HCT116 (cell line): ENCODE measurements at regions not wholly inside any gene's neighbourhood (a gene's known extent, or its start where the extent isn't known, plus 50 kb on each side); places are given as distances from the start of the nearest gene placed in this dataset.

Source experiments
- ATAC-seq: fragments of 200-7000 bp; cut with Tn5 transposase; 2 replicates; pipeline ENCODE4 v1.9.1; 2020; ENCODE audit warnings: mild to moderate bottlenecking, moderate library complexity
- BruUV-seq: library from RNA; stranded (reverse); fragments of 400-500 nt; replicated peaks from 2 replicates; lab custom pipeline; 2021; lab: Mats Ljungman, UMichigan
- CTCF ChIA-PET: fragments of 300-600 bp; sonication (Branson Sonifier 250); formaldehyde crosslinking; loops from one replicate; lab custom pipeline; 2021; ENCODE audit warnings: antibody characterized with exemption; lab: Charles Lee
- POLR2A ChIA-PET: fragments of 300-600, 350-600 bp; sonication (Branson Sonifier 250); formaldehyde crosslinking; loops from one replicate; lab custom pipeline; 2021; ENCODE audit warnings: antibody characterized with exemption; lab: Charles Lee
- RAD21 ChIA-PET, 2 experiments: fragments of 300-600 bp; sonication (Branson Sonifier 250); formaldehyde crosslinking; loops; one replicate each; lab custom pipeline; 2023; ENCODE audit warnings: low total read pairs in 2 of 2; ENCODE audit not compliant: uncharacterized antibody in 2 of 2, unreplicated experiment in 2 of 2, low non-redundant PET in 1 of 2; lab: Charles Lee
- DNase-seq: peaks from one replicate; pipeline ENCODE4 v3.0.0-alpha.2; 2010; ENCODE audit warnings: low read depth, low spot score
- H2AFZ ChIP-seq: fragments of 200-600 bp; shearing (Covaris generic), sonication (generic); 2 replicates; pipeline ENCODE4 v1.6.1; 2017; ENCODE audit warnings: low read depth, mixed run types, mixed read lengths, antibody characterized with exemption, low read length; ENCODE audit not compliant: poor library complexity, severe bottlenecking
- H3K27ac ChIP-seq: 2 replicates; pipeline ENCODE4 v1.5.1; 2012; ENCODE audit warnings: low read depth, low read length
- H3K27me3 ChIP-seq: fragments of 200-600 bp; sonication (generic); 2 replicates; pipeline ENCODE4 v1.6.1; 2016; ENCODE audit warnings: mixed run types, low read length, mixed read lengths; ENCODE audit not compliant: insufficient read depth
- H3K36me3 ChIP-seq, 2 experiments: fragments of 200-500 bp in 1 of 2; fragments of 200-600 bp in 1 of 2; sonication (Bioruptor generic) in 1 of 2; sonication (generic) in 1 of 2; 2 replicates each; pipeline versions ENCODE4 v1.5.1 to v1.6.1; 2014 to 2016; ENCODE audit warnings: low read length in 2 of 2, inconsistent platforms in 1 of 2, mixed read lengths in 1 of 2, mixed run types in 1 of 2; ENCODE audit not compliant: insufficient read depth in 2 of 2, control insufficient read depth in 1 of 2
- H3K4me1 ChIP-seq, 2 experiments: fragments of 200-600 bp in 1 of 2; sonication (generic) in 1 of 2; 2 replicates each; pipeline versions ENCODE4 v1.5.1 to v1.6.1; 2012 to 2017; ENCODE audit warnings: low read length in 2 of 2, inconsistent platforms in 1 of 2, mild to moderate bottlenecking in 1 of 2, mixed read lengths in 1 of 2, mixed run types in 1 of 2, moderate library complexity in 1 of 2; ENCODE audit not compliant: insufficient read depth in 2 of 2, control insufficient read depth in 1 of 2
- H3K4me2 ChIP-seq: fragments of 200-600 bp; sonication (generic); 2 replicates; pipeline ENCODE4 v1.6.1; 2017; ENCODE audit warnings: mixed run types, low read length, mixed read lengths
- H3K4me3 ChIP-seq, 2 experiments: fragments of 200-600 bp in 1 of 2; sonication (generic) in 1 of 2; replicated peaks in 1 of 2; 2 replicates each; pipeline ENCODE4 v1.5.1; 2011 to 2016; ENCODE audit warnings: low read length in 2 of 2, control low read depth in 1 of 2, low read depth in 1 of 2, mild to moderate bottlenecking in 1 of 2, mixed read lengths in 1 of 2, mixed run types in 1 of 2
- H3K79me2 ChIP-seq: fragments of 200-600 bp; sonication (generic); 2 replicates; pipeline ENCODE4 v1.6.1; 2017; ENCODE audit warnings: mild to moderate bottlenecking, mixed run types, low read length, moderate library complexity, mixed read lengths; ENCODE audit not compliant: insufficient read depth
- H3K9ac ChIP-seq: fragments of 200-600 bp; sonication (generic); 2 replicates; pipeline ENCODE4 v1.6.1; 2016; ENCODE audit warnings: low read length, mixed read lengths
- H3K9me2 ChIP-seq: fragments of 200-600 bp; sonication (generic), shearing (Covaris generic); 2 replicates; pipeline ENCODE4 v1.6.1; 2017; ENCODE audit warnings: mixed run types, mild to moderate bottlenecking, moderate library complexity; ENCODE audit not compliant: insufficient read depth
- H3K9me3 ChIP-seq, 2 experiments: fragments of 200-500 bp in 1 of 2; fragments of 200-600 bp in 1 of 2; sonication (Bioruptor generic) in 1 of 2; sonication (generic) in 1 of 2; 2 replicates each; pipeline ENCODE4 v1.6.1; 2014 to 2017; ENCODE audit warnings: low read length in 2 of 2, mixed read lengths in 2 of 2, inconsistent platforms in 1 of 2, low read depth in 1 of 2, mild to moderate bottlenecking in 1 of 2, mixed run types in 1 of 2, moderate library complexity in 1 of 2; ENCODE audit not compliant: control insufficient read depth in 1 of 2, insufficient read depth in 1 of 2
- H4K20me1 ChIP-seq: fragments of 200-600 bp; sonication (generic), shearing (Covaris generic); 2 replicates; pipeline ENCODE4 v1.6.1; 2017; ENCODE audit warnings: mixed run types, mild to moderate bottlenecking, moderate library complexity; ENCODE audit not compliant: insufficient read depth
- CEBPB ChIP-seq: IDR thresholded peaks from 2 replicates; pipeline ENCODE4 v1.6.1; 2012; ENCODE audit warnings: low read depth
- EZH2 ChIP-seq: fragments of 200-600 bp; sonication (generic); IDR thresholded peaks from 2 replicates; pipeline ENCODE4 v1.6.1; 2017; ENCODE audit warnings: antibody characterized with exemption, mixed run types
- EZH2phosphoT487 ChIP-seq: fragments of 200-600 bp; IDR thresholded peaks from 2 replicates; pipeline ENCODE4 v1.6.1; 2018; ENCODE audit warnings: antibody characterized with exemption, borderline replicate concordance
- FOSL1 ChIP-seq: IDR thresholded peaks from 2 replicates; pipeline ENCODE4 v1.6.1; 2012; ENCODE audit warnings: low read depth
- JUND ChIP-seq: IDR thresholded peaks from 2 replicates; pipeline ENCODE4 v1.6.1; 2012
- POLR2AphosphoS5 ChIP-seq: IDR thresholded peaks from 2 replicates; pipeline ENCODE4 v1.6.1; 2011; ENCODE audit warnings: mild to moderate bottlenecking, low read depth, low read length, moderate library complexity
- RAD21 ChIP-seq: IDR thresholded peaks from 2 replicates; pipeline ENCODE4 v1.6.1; 2012; ENCODE audit warnings: low read depth, mild to moderate bottlenecking
- SIN3A ChIP-seq: IDR thresholded peaks from 2 replicates; pipeline ENCODE4 v1.6.1; 2012; ENCODE audit warnings: low read depth
- SP1 ChIP-seq: IDR thresholded peaks from 2 replicates; pipeline ENCODE4 v1.6.1; 2012; ENCODE audit warnings: low read depth
- SRF ChIP-seq: IDR thresholded peaks from 2 replicates; pipeline ENCODE4 v1.6.1; 2012; ENCODE audit warnings: low read depth
- TCF7L2 ChIP-seq: IDR thresholded peaks from 2 replicates; pipeline ENCODE4 v1.7.0; 2011; ENCODE audit warnings: borderline replicate concordance, inconsistent platforms; ENCODE audit not compliant: insufficient read depth, insufficient read length; ENCODE audit errors: extremely low read depth
- YY1 ChIP-seq: IDR thresholded peaks from 2 replicates; pipeline ENCODE4 v1.6.1; 2011; ENCODE audit warnings: low read length, low read depth, moderate library complexity, mild to moderate bottlenecking; ENCODE audit not compliant: insufficient replicate concordance; ENCODE audit errors: extremely low read depth
- ZFX ChIP-seq: fragments of 450-650 bp; IDR thresholded peaks from 2 replicates; pipeline ENCODE4 v1.6.1; 2017
- ZNF274 ChIP-seq: fragments of 200-500 bp; sonication (Bioruptor generic); IDR thresholded peaks from 2 replicates; pipeline ENCODE4 v1.6.1; 2014; ENCODE audit warnings: mild to moderate bottlenecking, low read depth, low read length, inconsistent platforms
- intact Hi-C: fragments of 100-400 bp; cut with micrococcal nuclease; formaldehyde crosslinking; loops from 2 replicates; pipeline ENCODE4 v1.10.0; 2022
- TF ChIP-seq, protein P1 (sequence below): IDR thresholded peaks from 2 replicates; pipeline ENCODE4 v1.6.1; 2011; ENCODE audit warnings: mild to moderate bottlenecking, low read length, moderate library complexity; ENCODE audit not compliant: insufficient replicate concordance; ENCODE audit errors: extremely low read depth
- TF ChIP-seq, protein P2 (sequence below): IDR thresholded peaks from 2 replicates; pipeline ENCODE4 v1.6.1; 2012
- TF ChIP-seq, protein P3 (sequence below), 3 experiments: fragments of 200-600 bp in 1 of 3; sonication (generic) in 1 of 3; IDR thresholded peaks in 2 of 3; conservative IDR thresholded peaks in 1 of 3; 2 replicates each; pipeline ENCODE4 v1.5.1; 2012 to 2017; ENCODE audit warnings: low read depth in 2 of 3, low read length in 2 of 3, antibody characterized with exemption in 1 of 3, borderline replicate concordance in 1 of 3, control low read depth in 1 of 3, mild to moderate bottlenecking in 1 of 3, mixed read lengths in 1 of 3, mixed run types in 1 of 3, moderate library complexity in 1 of 3; ENCODE audit not compliant: insufficient read depth in 1 of 3

DNA sequence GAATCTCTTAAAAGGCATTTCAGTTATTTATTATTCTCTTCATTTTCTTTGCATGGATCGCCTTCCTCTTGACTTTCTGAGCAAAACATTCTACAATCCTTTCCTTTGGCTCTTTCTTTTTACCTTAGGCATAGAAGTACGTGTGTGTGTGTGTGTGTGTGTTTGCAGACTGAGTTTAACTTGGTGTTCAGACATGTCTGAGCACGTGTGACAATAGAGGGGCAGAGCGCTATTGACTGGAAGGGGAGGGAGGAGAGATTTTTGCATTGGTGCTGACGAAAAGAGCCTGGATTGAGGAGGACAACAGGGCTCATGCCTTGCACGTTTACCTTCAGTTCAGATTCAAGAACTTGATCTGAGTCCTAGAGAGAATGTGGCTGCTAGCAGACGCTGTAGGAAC lies 129.8 kb downstream of the SEC23IP start:
- no TSS peak for BruUV-seq
- H4K20me1 ChIP-seq = no peaks in the 10 kb centered on the region
- no peak overlapping the region for H3K9ac ChIP-seq
- RAD21 ChIA-PET = no interaction called here
- H3K36me3 ChIP-seq = no peaks in the 10 kb centered on the region
- CTCF ChIA-PET = no interaction called here
- no peak for TF ChIP-seq JUND
- no peak for TF ChIP-seq EZH2
- TF ChIP-seq, protein P1, sequence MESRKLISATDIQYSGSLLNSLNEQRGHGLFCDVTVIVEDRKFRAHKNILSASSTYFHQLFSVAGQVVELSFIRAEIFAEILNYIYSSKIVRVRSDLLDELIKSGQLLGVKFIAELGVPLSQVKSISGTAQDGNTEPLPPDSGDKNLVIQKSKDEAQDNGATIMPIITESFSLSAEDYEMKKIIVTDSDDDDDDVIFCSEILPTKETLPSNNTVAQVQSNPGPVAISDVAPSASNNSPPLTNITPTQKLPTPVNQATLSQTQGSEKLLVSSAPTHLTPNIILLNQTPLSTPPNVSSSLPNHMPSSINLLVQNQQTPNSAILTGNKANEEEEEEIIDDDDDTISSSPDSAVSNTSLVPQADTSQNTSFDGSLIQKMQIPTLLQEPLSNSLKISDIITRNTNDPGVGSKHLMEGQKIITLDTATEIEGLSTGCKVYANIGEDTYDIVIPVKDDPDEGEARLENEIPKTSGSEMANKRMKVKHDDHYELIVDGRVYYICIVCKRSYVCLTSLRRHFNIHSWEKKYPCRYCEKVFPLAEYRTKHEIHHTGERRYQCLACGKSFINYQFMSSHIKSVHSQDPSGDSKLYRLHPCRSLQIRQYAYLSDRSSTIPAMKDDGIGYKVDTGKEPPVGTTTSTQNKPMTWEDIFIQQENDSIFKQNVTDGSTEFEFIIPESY = no peak
- no peak for TF ChIP-seq YY1
- TF ChIP-seq SIN3A = no peak
- TF ChIP-seq ZNF274 = no peak
- TF ChIP-seq SP1 = no peak
- no peak for TF ChIP-seq CEBPB
- TF ChIP-seq FOSL1 = no peak
- no peaks in the 10 kb centered on the region for H3K9me2 ChIP-seq
- intact Hi-C loops = no loop called here
- no peaks in the 10 kb centered on the region for H3K79me2 ChIP-seq
- no peak overlapping the region for H2AFZ ChIP-seq
- DNase-seq = no peak
- no peaks in the 10 kb centered on the region for H3K4me1 ChIP-seq
- POLR2A ChIA-PET = no interaction called here
- H3K9me3 ChIP-seq = no peaks in the 10 kb centered on the region
- ATAC-seq = no peak
- H3K27me3 ChIP-seq = peaks cover 62% of the 10 kb centered on the region
- no peak overlapping the region for H3K4me3 ChIP-seq
- H3K4me2 ChIP-seq = no peak overlapping the region
- H3K27ac ChIP-seq = no peak overlapping the region

DNA sequence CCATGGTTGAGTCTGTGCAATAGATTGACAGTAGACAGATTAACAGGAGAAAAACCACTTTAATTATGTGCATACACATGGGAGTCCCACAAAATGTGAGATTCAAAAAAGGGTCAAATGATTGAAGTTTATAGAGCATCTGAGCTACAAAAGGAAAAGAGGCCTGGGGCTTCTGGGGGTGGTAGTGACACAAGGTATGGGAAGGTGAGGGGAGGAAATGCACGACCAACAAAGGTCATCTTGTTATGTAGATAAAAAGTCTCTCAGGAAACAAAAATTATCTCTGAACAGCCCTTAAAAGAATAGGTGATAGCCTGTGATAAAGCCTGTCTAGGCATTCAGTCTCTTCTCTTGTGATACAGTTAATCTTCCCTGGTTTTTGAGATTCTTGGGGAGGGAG lies 141.7 kb downstream of the SEC23IP start:
- CTCF ChIA-PET = no interaction called here
- Histone ChIP-seq H3K9ac (no peak overlapping the region), H3K9me2 (no peaks in the 10 kb centered on the region)
- no peak for TF ChIP-seq FOSL1
- TF ChIP-seq, protein P2, sequence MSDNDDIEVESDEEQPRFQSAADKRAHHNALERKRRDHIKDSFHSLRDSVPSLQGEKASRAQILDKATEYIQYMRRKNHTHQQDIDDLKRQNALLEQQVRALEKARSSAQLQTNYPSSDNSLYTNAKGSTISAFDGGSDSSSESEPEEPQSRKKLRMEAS = no peak
- TF ChIP-seq RAD21 = no peak
- TF ChIP-seq CEBPB = no peak
- TF ChIP-seq, protein P3, sequence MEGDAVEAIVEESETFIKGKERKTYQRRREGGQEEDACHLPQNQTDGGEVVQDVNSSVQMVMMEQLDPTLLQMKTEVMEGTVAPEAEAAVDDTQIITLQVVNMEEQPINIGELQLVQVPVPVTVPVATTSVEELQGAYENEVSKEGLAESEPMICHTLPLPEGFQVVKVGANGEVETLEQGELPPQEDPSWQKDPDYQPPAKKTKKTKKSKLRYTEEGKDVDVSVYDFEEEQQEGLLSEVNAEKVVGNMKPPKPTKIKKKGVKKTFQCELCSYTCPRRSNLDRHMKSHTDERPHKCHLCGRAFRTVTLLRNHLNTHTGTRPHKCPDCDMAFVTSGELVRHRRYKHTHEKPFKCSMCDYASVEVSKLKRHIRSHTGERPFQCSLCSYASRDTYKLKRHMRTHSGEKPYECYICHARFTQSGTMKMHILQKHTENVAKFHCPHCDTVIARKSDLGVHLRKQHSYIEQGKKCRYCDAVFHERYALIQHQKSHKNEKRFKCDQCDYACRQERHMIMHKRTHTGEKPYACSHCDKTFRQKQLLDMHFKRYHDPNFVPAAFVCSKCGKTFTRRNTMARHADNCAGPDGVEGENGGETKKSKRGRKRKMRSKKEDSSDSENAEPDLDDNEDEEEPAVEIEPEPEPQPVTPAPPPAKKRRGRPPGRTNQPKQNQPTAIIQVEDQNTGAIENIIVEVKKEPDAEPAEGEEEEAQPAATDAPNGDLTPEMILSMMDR (IDR thresholded peaks at IDR 0.05 in 2 of 3, conservative IDR thresholded peaks at IDR 0.05 in 1 of 3; ENCODE audit: borderline replicate concordance in 1 of 3, insufficient read depth in 1 of 3, low read depth in 2 of 3, low read length in 2 of 3) = no peak
- no peak for TF ChIP-seq SRF
- no peak for TF ChIP-seq ZFX
- no peak for TF ChIP-seq EZH2phosphoT487
- no peak for TF ChIP-seq POLR2AphosphoS5
- no peak for TF ChIP-seq TCF7L2
- TF ChIP-seq, all 23 proteins: peak for 0
- intact Hi-C loops = no loop called here
- RAD21 ChIA-PET = no interaction called here
- Histone ChIP-seq H3K36me3 (no peaks in the 10 kb centered on the region), H3K4me1 (no peaks in the 10 kb centered on the region), H3K9me3 (no peaks in the 10 kb centered on the region), H3K4me2 (no peak overlapping the region), H3K79me2 (no peaks in the 10 kb centered on the region), H3K4me3 (no peak overlapping the region), H4K20me1 (no peaks in the 10 kb centered on the region), H3K27ac (no peak overlapping the region), H2AFZ (no peak overlapping the region), H3K27me3 (peaks cover 58% of the 10 kb centered on the region)
- BruUV-seq = no TSS peak
- no peak for DNase-seq
- no peak for ATAC-seq
- POLR2A ChIA-PET = no interaction called here
